ENCODE measurements at regions not wholly inside any gene's neighbourhood (a gene's known extent, or its start where the extent isn't known, plus 50 kb on each side); places are given as distances from the start of the nearest gene placed in this dataset.
A peak's percentile ranks its signal among the peaks of the same experiment; 100 is the strongest.

DNA sequence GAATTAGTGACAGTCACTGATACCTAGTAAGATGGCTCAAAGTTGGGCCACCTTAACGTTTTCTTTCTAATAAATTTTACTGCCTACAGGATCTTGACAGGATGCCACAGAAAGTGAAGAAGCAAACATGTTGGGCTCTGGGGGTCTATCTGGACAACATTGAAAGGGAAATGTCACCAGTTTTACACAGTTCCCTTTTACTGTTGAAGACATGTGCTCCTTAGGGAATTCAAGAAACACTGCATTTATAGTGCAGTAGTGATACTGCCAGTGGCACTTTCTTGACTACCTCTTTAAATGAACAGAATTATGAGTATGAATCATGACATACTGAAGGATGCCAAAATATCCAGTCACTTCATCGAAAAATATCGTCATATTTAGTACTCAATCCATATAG, 269.3 kb upstream of the SYT10 start:
- Histone ChIP-seq H3K27ac (ENCODE audit: low read depth) (no peak overlapping the region), H2AFZ (no peak overlapping the region), H3K79me2 (replicated peaks; ENCODE audit: insufficient read depth) (no peaks in the 10 kb centered on the region), H3K27me3 (ENCODE audit: insufficient read depth) (no peaks in the 10 kb centered on the region), H3K4me1 (ENCODE audit: insufficient read depth) (no peaks in the 10 kb centered on the region; the same call in none of the 2 replicates), H3K9me2 (ENCODE audit: insufficient read depth) (no peaks in the 10 kb centered on the region), H3K4me3 (no peak overlapping the region), H4K20me1 (replicated peaks; ENCODE audit: insufficient read depth) (no peaks in the 10 kb centered on the region), H3K4me2 (no peak overlapping the region), H3F3A (replicated peaks; ENCODE audit: low read depth) (no peaks in the 10 kb centered on the region), H3K36me3 (ENCODE audit: insufficient read depth) (no peaks in the 10 kb centered on the region)
- ATAC-seq (no peak), DNase-seq (ENCODE audit: low spot score) (no peak)
- TF ChIP-seq NANOG (IDR thresholded peaks at IDR 0.05; ENCODE audit: borderline replicate concordance) = no peak
- TF ChIP-seq ZNF114 (CRISPR knock-in tag; IDR thresholded peaks at IDR 0.05) = no peak
- TF ChIP-seq CREB1 (CRISPR knock-in tag; IDR thresholded peaks at IDR 0.05; ENCODE audit: low read depth) = no peak
- TF ChIP-seq, protein P1, sequence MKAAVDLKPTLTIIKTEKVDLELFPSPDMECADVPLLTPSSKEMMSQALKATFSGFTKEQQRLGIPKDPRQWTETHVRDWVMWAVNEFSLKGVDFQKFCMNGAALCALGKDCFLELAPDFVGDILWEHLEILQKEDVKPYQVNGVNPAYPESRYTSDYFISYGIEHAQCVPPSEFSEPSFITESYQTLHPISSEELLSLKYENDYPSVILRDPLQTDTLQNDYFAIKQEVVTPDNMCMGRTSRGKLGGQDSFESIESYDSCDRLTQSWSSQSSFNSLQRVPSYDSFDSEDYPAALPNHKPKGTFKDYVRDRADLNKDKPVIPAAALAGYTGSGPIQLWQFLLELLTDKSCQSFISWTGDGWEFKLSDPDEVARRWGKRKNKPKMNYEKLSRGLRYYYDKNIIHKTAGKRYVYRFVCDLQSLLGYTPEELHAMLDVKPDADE (IDR thresholded peaks at IDR 0.05) = no peak
- H3K9me3 Mint-ChIP-seq = no peaks in the 10 kb centered on the region
- no peak overlapping the region for H3K4me3 Mint-ChIP-seq
- no peaks in the 10 kb centered on the region for H3K36me3 Mint-ChIP-seq (ENCODE audit: low read depth)
- H3K27ac Mint-ChIP-seq = no peak overlapping the region
- no peaks in the 10 kb centered on the region; the same call in 2 of the 3 replicates for H3K4me1 Mint-ChIP-seq
- no peaks in the 10 kb centered on the region for H3K27me3 Mint-ChIP-seq (ENCODE audit: insufficient read depth, low read depth, poor library complexity)

DNA sequence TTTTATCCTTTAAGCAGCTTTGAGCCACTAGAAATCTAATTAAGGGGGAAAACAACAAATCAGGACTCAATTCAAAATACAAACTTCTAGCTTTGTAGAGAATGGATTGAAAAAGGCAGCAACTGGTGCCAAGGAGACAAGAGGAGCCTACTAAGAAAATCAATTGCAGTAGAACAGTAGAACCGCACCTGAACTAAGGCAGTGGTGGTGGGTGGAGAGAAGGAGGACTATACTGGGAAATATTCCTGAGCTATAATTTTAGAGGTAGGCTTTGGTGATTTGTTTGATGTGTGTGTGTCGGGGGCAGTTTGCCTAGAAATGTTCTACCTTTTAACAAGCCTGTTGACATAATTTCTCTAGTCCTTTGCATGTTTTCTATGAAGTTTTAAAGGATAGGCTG, 270.9 kb upstream of the SYT10 start:
- ATAC-seq (no peak), DNase-seq (ENCODE audit: low spot score) (no peak)
- Histone ChIP-seq H3K9me2 (ENCODE audit: insufficient read depth) (no peaks in the 10 kb centered on the region), H2AFZ (peak overlapping the region; percentile 8; the same call in 1 of the 2 replicates), H3K27ac (ENCODE audit: low read depth) (no peak overlapping the region), H4K20me1 (replicated peaks; ENCODE audit: insufficient read depth) (no peaks in the 10 kb centered on the region), H3K4me3 (no peak overlapping the region), H3K27me3 (ENCODE audit: insufficient read depth) (no peaks in the 10 kb centered on the region), H3F3A (replicated peaks; ENCODE audit: low read depth) (no peaks in the 10 kb centered on the region), H3K4me2 (no peak overlapping the region), H3K36me3 (ENCODE audit: insufficient read depth) (no peaks in the 10 kb centered on the region), H3K4me1 (ENCODE audit: insufficient read depth) (no peaks in the 10 kb centered on the region; the same call in 1 of the 2 replicates), H3K79me2 (replicated peaks; ENCODE audit: insufficient read depth) (no peaks in the 10 kb centered on the region)
- no peaks in the 10 kb centered on the region for H3K4me1 Mint-ChIP-seq
- H3K4me3 Mint-ChIP-seq = no peak overlapping the region
- H3K27me3 Mint-ChIP-seq (ENCODE audit: insufficient read depth, low read depth, poor library complexity) = no peaks in the 10 kb centered on the region
- no peaks in the 10 kb centered on the region for H3K36me3 Mint-ChIP-seq (ENCODE audit: low read depth)
- no peaks in the 10 kb centered on the region for H3K9me3 Mint-ChIP-seq
- H3K27ac Mint-ChIP-seq = no peak overlapping the region
- TF ChIP-seq POLR2AphosphoS5 (IDR thresholded peaks at IDR 0.05; ENCODE audit: low read depth) (no peak), EZH2phosphoT487 (IDR thresholded peaks at IDR 0.05; ENCODE audit: unreplicated experiment) (no peak), STAT1 (IDR thresholded peaks at IDR 0.05; ENCODE audit: unreplicated experiment) (no peak), EZH2 (IDR thresholded peaks at IDR 0.05; ENCODE audit: low read depth, unreplicated experiment) (no peak), NANOG (IDR thresholded peaks at IDR 0.05; ENCODE audit: borderline replicate concordance) (no peak), JUNB (IDR thresholded peaks at IDR 0.05; ENCODE audit: unreplicated experiment) (no peak), CREB1 (CRISPR knock-in tag; IDR thresholded peaks at IDR 0.05; ENCODE audit: low read depth) (no peak)
- TF ChIP-seq, protein P2, sequence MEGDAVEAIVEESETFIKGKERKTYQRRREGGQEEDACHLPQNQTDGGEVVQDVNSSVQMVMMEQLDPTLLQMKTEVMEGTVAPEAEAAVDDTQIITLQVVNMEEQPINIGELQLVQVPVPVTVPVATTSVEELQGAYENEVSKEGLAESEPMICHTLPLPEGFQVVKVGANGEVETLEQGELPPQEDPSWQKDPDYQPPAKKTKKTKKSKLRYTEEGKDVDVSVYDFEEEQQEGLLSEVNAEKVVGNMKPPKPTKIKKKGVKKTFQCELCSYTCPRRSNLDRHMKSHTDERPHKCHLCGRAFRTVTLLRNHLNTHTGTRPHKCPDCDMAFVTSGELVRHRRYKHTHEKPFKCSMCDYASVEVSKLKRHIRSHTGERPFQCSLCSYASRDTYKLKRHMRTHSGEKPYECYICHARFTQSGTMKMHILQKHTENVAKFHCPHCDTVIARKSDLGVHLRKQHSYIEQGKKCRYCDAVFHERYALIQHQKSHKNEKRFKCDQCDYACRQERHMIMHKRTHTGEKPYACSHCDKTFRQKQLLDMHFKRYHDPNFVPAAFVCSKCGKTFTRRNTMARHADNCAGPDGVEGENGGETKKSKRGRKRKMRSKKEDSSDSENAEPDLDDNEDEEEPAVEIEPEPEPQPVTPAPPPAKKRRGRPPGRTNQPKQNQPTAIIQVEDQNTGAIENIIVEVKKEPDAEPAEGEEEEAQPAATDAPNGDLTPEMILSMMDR (conservative IDR thresholded peaks at IDR 0.05; ENCODE audit: low read depth in 2 of 2) = no peak
- TF ChIP-seq, protein P3, sequence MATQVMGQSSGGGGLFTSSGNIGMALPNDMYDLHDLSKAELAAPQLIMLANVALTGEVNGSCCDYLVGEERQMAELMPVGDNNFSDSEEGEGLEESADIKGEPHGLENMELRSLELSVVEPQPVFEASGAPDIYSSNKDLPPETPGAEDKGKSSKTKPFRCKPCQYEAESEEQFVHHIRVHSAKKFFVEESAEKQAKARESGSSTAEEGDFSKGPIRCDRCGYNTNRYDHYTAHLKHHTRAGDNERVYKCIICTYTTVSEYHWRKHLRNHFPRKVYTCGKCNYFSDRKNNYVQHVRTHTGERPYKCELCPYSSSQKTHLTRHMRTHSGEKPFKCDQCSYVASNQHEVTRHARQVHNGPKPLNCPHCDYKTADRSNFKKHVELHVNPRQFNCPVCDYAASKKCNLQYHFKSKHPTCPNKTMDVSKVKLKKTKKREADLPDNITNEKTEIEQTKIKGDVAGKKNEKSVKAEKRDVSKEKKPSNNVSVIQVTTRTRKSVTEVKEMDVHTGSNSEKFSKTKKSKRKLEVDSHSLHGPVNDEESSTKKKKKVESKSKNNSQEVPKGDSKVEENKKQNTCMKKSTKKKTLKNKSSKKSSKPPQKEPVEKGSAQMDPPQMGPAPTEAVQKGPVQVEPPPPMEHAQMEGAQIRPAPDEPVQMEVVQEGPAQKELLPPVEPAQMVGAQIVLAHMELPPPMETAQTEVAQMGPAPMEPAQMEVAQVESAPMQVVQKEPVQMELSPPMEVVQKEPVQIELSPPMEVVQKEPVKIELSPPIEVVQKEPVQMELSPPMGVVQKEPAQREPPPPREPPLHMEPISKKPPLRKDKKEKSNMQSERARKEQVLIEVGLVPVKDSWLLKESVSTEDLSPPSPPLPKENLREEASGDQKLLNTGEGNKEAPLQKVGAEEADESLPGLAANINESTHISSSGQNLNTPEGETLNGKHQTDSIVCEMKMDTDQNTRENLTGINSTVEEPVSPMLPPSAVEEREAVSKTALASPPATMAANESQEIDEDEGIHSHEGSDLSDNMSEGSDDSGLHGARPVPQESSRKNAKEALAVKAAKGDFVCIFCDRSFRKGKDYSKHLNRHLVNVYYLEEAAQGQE (IDR thresholded peaks at IDR 0.05; ENCODE audit: unreplicated experiment) = no peak
